ENCODE measurements at regions not wholly inside any gene's neighbourhood (a gene's known extent, or its start where the extent isn't known, plus 50 kb on each side); places are given as distances from the start of the nearest gene placed in this dataset.
"Not testable (repeated sequence)": the region's sequence is repeated elsewhere in the genome, so short reads cannot be mapped to it uniquely, and the experiment has no call there.

- Mint-ChIP-seq H3K4me3 (no peak overlapping the region), H3K4me1 (ENCODE audit: low read depth) (no peaks in the 10 kb centered on the region), H3K27me3 (no peaks in the 10 kb centered on the region), H3K36me3 (ENCODE audit: low read depth) (no peaks in the 10 kb centered on the region), H3K9me3 (peaks cover 13% of the 10 kb centered on the region), H3K27ac (no peak overlapping the region)
These were observed 616.5 kb downstream of the C6orf118 start for GRCh38 chr6:164692772-164693510.

- Mint-ChIP-seq H3K4me3 (no peak overlapping the region), H3K9me3 (peaks cover 4% of the 10 kb centered on the region), H3K27me3 (no peaks in the 10 kb centered on the region), H3K4me1 (ENCODE audit: low read depth) (no peaks in the 10 kb centered on the region), H3K36me3 (ENCODE audit: low read depth) (no peaks in the 10 kb centered on the region), H3K27ac (no peak overlapping the region)
These were observed 618.5 kb downstream of the C6orf118 start for GRCh38 chr6:164690702-164691500.

- no peaks in the 10 kb centered on the region for H3K36me3 Mint-ChIP-seq (ENCODE audit: low read depth)
- no peak overlapping the region for H3K4me3 Mint-ChIP-seq
- no peaks in the 10 kb centered on the region for H3K4me1 Mint-ChIP-seq (ENCODE audit: low read depth)
- H3K27ac Mint-ChIP-seq = no peak overlapping the region
- H3K9me3 Mint-ChIP-seq = peaks cover 3% of the 10 kb centered on the region
- no peaks in the 10 kb centered on the region for H3K27me3 Mint-ChIP-seq
These were observed 619.2 kb downstream of the C6orf118 start for GRCh38 chr6:164690241-164690640.

- no peaks in the 10 kb centered on the region for H3K36me3 Mint-ChIP-seq (ENCODE audit: low read depth)
- no peak overlapping the region for H3K27ac Mint-ChIP-seq
- H3K4me1 Mint-ChIP-seq (ENCODE audit: low read depth) = no peaks in the 10 kb centered on the region
- no peaks in the 10 kb centered on the region for H3K27me3 Mint-ChIP-seq
- H3K4me3 Mint-ChIP-seq = no peak overlapping the region
- H3K9me3 Mint-ChIP-seq = no peaks in the 10 kb centered on the region
These were observed 644.1 kb downstream of the C6orf118 start for GRCh38 chr6:164665328-164665727.

- H3K4me1 Mint-ChIP-seq (ENCODE audit: low read depth) = no peaks in the 10 kb centered on the region
- H3K4me3 Mint-ChIP-seq = no peak overlapping the region
- H3K27ac Mint-ChIP-seq = no peak overlapping the region
- H3K9me3 Mint-ChIP-seq = no peaks in the 10 kb centered on the region
- no peaks in the 10 kb centered on the region for H3K36me3 Mint-ChIP-seq (ENCODE audit: low read depth)
- H3K27me3 Mint-ChIP-seq = no peaks in the 10 kb centered on the region
These were observed 645.8 kb downstream of the C6orf118 start for GRCh38 chr6:164663634-164664033.

GRCh38 chr6:164661716-164662115 lies 647.7 kb downstream of the C6orf118 start:
- H3K4me1 Mint-ChIP-seq (ENCODE audit: low read depth) = no peaks in the 10 kb centered on the region
- H3K27ac Mint-ChIP-seq = no peak overlapping the region
- H3K27me3 Mint-ChIP-seq = no peaks in the 10 kb centered on the region
- H3K9me3 Mint-ChIP-seq = no peaks in the 10 kb centered on the region
- H3K4me3 Mint-ChIP-seq = no peak overlapping the region
- no peaks in the 10 kb centered on the region for H3K36me3 Mint-ChIP-seq (ENCODE audit: low read depth)

GRCh38 chr6:164660781-164661180 lies 648.6 kb downstream of the C6orf118 start:
- Mint-ChIP-seq H3K27ac (no peak overlapping the region), H3K36me3 (ENCODE audit: low read depth) (no peaks in the 10 kb centered on the region), H3K9me3 (no peaks in the 10 kb centered on the region), H3K4me1 (ENCODE audit: low read depth) (no peaks in the 10 kb centered on the region), H3K27me3 (no peaks in the 10 kb centered on the region), H3K4me3 (no peak overlapping the region)

GRCh38 chr6:164640956-164641355 lies 668.4 kb downstream of the C6orf118 start:
- no peaks in the 10 kb centered on the region for H3K27me3 Mint-ChIP-seq
- H3K9me3 Mint-ChIP-seq = peaks cover 4% of the 10 kb centered on the region
- H3K36me3 Mint-ChIP-seq (ENCODE audit: low read depth) = no peaks in the 10 kb centered on the region
- no peak overlapping the region for H3K4me3 Mint-ChIP-seq
- no peak overlapping the region for H3K27ac Mint-ChIP-seq
- H3K4me1 Mint-ChIP-seq (ENCODE audit: low read depth) = no peaks in the 10 kb centered on the region

- no peaks in the 10 kb centered on the region for H3K4me1 Mint-ChIP-seq (ENCODE audit: low read depth)
- no peaks in the 10 kb centered on the region for H3K27me3 Mint-ChIP-seq
- no peak overlapping the region for H3K27ac Mint-ChIP-seq
- peaks cover 11% of the 10 kb centered on the region for H3K9me3 Mint-ChIP-seq
- H3K4me3 Mint-ChIP-seq = no peak overlapping the region
- H3K36me3 Mint-ChIP-seq (ENCODE audit: low read depth) = no peaks in the 10 kb centered on the region
These were observed 681.0 kb downstream of the C6orf118 start for GRCh38 chr6:164628302-164628931.

GRCh38 chr6:164616917-164617524 lies 692.4 kb downstream of the C6orf118 start:
- H3K27me3 Mint-ChIP-seq = no peaks in the 10 kb centered on the region
- H3K27ac Mint-ChIP-seq = no peak overlapping the region
- no peaks in the 10 kb centered on the region for H3K36me3 Mint-ChIP-seq (ENCODE audit: low read depth)
- H3K4me1 Mint-ChIP-seq (ENCODE audit: low read depth) = no peaks in the 10 kb centered on the region
- H3K4me3 Mint-ChIP-seq = no peak overlapping the region
- H3K9me3 Mint-ChIP-seq = no peaks in the 10 kb centered on the region

- H3K27me3 Mint-ChIP-seq = no peaks in the 10 kb centered on the region
- no peak overlapping the region for H3K4me3 Mint-ChIP-seq
- H3K27ac Mint-ChIP-seq = no peak overlapping the region
- H3K9me3 Mint-ChIP-seq = peaks cover 18% of the 10 kb centered on the region
- no peaks in the 10 kb centered on the region for H3K36me3 Mint-ChIP-seq (ENCODE audit: low read depth)
- H3K4me1 Mint-ChIP-seq (ENCODE audit: low read depth) = no peaks in the 10 kb centered on the region
These were observed 696.7 kb downstream of the C6orf118 start for GRCh38 chr6:164612751-164613150.

GRCh38 chr6:164610859-164611258 lies 698.5 kb downstream of the C6orf118 start:
- H3K36me3 Mint-ChIP-seq (ENCODE audit: low read depth); H3K4me3 Mint-ChIP-seq; H3K27ac Mint-ChIP-seq; H3K27me3 Mint-ChIP-seq; H3K4me1 Mint-ChIP-seq (ENCODE audit: low read depth): not testable (repeated sequence)
- peaks cover 18% of the 10 kb centered on the region for H3K9me3 Mint-ChIP-seq

- H3K27ac Mint-ChIP-seq; H3K9me3 Mint-ChIP-seq; H3K4me1 Mint-ChIP-seq (ENCODE audit: low read depth); H3K4me3 Mint-ChIP-seq; H3K36me3 Mint-ChIP-seq (ENCODE audit: low read depth); H3K27me3 Mint-ChIP-seq: not testable (repeated sequence)
These were observed 707.0 kb downstream of the C6orf118 start for GRCh38 chr6:164602415-164602814.

GRCh38 chr6:164581563-164581962 lies 727.8 kb downstream of the C6orf118 start:
- no peak overlapping the region for H3K27ac Mint-ChIP-seq
- no peaks in the 10 kb centered on the region for H3K27me3 Mint-ChIP-seq
- no peaks in the 10 kb centered on the region for H3K4me1 Mint-ChIP-seq (ENCODE audit: low read depth)
- H3K36me3 Mint-ChIP-seq (ENCODE audit: low read depth) = no peaks in the 10 kb centered on the region
- no peak overlapping the region for H3K4me3 Mint-ChIP-seq
- H3K9me3 Mint-ChIP-seq = peaks cover 8% of the 10 kb centered on the region

- Mint-ChIP-seq H3K9me3 (peaks cover 19% of the 10 kb centered on the region), H3K36me3 (ENCODE audit: low read depth) (no peaks in the 10 kb centered on the region), H3K27ac (no peak overlapping the region), H3K27me3 (no peaks in the 10 kb centered on the region), H3K4me3 (no peak overlapping the region), H3K4me1 (ENCODE audit: low read depth) (no peaks in the 10 kb centered on the region)
These were observed 730.4 kb downstream of the C6orf118 start for GRCh38 chr6:164579035-164579434.

Data from stimulated activated naive CD8-positive, alpha-beta T cell treated with anti-CD3 and anti-CD28 coated beads, Interleukin-15, Interleukin-2, amounts not matched to agents 100 ng/mL and 50 ng/mL, for 24 hours (primary cell).